ENCODE measurements at regions not wholly inside any gene's neighbourhood (a gene's known extent, or its start where the extent isn't known, plus 50 kb on each side); places are given as distances from the start of the nearest gene placed in this dataset.

DNA sequence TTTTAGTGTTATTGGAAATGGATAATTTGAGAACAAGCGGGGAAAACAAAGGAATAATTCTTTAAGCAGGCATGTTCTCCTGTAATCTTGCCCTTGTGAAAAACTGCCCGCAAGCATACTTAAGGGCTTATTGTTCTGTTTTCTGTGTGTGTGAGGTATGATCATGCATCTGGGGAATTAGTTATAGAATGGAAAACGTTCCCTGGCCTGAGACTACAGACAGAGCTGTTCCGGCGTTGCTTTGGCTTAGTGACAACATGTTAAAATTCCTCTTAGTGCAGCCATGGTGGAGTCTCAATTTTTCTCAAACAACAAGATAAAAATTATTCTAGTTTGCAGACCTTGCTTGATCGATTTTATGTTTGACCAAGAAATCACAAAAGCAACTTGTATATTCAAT lies 560.2 kb upstream of the SPRY2 start:
- TF ChIP-seq, protein P1, sequence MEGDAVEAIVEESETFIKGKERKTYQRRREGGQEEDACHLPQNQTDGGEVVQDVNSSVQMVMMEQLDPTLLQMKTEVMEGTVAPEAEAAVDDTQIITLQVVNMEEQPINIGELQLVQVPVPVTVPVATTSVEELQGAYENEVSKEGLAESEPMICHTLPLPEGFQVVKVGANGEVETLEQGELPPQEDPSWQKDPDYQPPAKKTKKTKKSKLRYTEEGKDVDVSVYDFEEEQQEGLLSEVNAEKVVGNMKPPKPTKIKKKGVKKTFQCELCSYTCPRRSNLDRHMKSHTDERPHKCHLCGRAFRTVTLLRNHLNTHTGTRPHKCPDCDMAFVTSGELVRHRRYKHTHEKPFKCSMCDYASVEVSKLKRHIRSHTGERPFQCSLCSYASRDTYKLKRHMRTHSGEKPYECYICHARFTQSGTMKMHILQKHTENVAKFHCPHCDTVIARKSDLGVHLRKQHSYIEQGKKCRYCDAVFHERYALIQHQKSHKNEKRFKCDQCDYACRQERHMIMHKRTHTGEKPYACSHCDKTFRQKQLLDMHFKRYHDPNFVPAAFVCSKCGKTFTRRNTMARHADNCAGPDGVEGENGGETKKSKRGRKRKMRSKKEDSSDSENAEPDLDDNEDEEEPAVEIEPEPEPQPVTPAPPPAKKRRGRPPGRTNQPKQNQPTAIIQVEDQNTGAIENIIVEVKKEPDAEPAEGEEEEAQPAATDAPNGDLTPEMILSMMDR (IDR thresholded peaks at IDR 0.05; ENCODE audit: insufficient read depth, low read length): no peak
- TF ChIP-seq POLR2AphosphoS5 (IDR thresholded peaks at IDR 0.05; ENCODE audit: low read depth) (no peak), GABPA (IDR thresholded peaks at IDR 0.05; ENCODE audit: low read depth) (no peak)
- TF ChIP-seq, protein P2, sequence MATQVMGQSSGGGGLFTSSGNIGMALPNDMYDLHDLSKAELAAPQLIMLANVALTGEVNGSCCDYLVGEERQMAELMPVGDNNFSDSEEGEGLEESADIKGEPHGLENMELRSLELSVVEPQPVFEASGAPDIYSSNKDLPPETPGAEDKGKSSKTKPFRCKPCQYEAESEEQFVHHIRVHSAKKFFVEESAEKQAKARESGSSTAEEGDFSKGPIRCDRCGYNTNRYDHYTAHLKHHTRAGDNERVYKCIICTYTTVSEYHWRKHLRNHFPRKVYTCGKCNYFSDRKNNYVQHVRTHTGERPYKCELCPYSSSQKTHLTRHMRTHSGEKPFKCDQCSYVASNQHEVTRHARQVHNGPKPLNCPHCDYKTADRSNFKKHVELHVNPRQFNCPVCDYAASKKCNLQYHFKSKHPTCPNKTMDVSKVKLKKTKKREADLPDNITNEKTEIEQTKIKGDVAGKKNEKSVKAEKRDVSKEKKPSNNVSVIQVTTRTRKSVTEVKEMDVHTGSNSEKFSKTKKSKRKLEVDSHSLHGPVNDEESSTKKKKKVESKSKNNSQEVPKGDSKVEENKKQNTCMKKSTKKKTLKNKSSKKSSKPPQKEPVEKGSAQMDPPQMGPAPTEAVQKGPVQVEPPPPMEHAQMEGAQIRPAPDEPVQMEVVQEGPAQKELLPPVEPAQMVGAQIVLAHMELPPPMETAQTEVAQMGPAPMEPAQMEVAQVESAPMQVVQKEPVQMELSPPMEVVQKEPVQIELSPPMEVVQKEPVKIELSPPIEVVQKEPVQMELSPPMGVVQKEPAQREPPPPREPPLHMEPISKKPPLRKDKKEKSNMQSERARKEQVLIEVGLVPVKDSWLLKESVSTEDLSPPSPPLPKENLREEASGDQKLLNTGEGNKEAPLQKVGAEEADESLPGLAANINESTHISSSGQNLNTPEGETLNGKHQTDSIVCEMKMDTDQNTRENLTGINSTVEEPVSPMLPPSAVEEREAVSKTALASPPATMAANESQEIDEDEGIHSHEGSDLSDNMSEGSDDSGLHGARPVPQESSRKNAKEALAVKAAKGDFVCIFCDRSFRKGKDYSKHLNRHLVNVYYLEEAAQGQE (IDR thresholded peaks at IDR 0.05; ENCODE audit: insufficient replicate concordance, low read depth): no peak

Data from HL-60 (cell line).